ENCODE measurements at regions not wholly inside any gene's neighbourhood (a gene's known extent, or its start where the extent isn't known, plus 50 kb on each side); places are given as distances from the start of the nearest gene placed in this dataset.
"Not testable (repeated sequence)": the region's sequence is repeated elsewhere in the genome, so short reads cannot be mapped to it uniquely, and the experiment has no call there.

DNA sequence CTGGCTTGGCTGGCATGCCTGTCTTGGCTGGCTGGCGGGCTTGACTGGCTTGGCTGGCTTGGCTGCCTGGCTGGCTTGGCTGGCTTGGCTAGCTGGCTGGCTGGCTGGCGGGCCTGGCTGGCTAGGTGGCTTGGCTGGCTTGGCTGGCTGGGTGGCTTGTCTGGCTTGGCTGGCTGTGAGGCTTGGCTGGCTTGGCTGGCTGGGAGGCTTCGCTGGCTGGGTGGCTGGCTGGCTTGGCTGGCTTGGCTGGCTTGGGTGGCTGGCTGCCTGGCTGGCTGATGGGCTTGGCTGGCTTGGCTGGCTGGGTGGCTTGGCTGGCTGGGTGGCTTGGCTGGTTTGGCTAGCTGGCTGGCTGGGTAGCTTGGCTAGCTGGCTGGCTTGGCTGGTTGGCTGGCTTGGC, 2827.9 kb downstream of the RPIA start:
- H3K36me3 ChIP-seq (ENCODE audit: insufficient read depth, low read length, poor library complexity, severe bottlenecking); BruUV-seq (replicated peaks); CTCF ChIA-PET; intact Hi-C loops (cut with micrococcal nuclease; ENCODE audit: unreplicated experiment); H3K9me3 ChIP-seq (ENCODE audit: low read depth, low read length, poor library complexity, severe bottlenecking); H3K4me1 ChIP-seq (ENCODE audit: insufficient read depth, low read length, poor library complexity, severe bottlenecking); DNase-seq (ENCODE audit: low spot score); H3K27ac ChIP-seq (ENCODE audit: low read depth, low read length, poor library complexity, severe bottlenecking); H3K4me3 ChIP-seq (ENCODE audit: low read depth, low read length, poor library complexity, severe bottlenecking); POLR2A ChIA-PET (ENCODE audit: low non-redundant PET); H3K27me3 ChIP-seq (replicated peaks; ENCODE audit: insufficient read depth, low read depth, low read length, poor library complexity): not testable (repeated sequence)

DNA sequence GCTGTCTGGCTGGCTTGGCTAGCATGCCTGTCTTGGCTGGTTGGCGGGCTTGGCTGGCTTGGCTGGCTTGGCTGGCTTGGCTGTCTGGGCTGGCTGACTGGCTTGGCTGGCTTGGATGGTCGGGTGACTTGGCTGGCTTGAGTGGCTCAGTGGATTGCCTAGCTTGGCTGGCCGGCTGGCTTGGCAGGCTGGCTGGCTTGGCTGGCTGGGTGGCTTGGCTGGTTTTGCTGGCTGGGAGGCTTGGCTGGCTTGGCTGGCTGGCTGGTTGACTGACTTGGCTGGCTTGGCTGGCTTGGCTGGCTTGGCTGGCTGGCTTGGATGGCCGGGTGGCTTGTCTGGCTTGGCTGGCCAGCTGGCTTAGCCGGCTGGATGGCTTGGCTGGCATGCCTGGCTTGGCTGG, 2828.4 kb downstream of the RPIA start:
- intact Hi-C loops (cut with micrococcal nuclease; ENCODE audit: unreplicated experiment); BruUV-seq (replicated peaks); H3K9me3 ChIP-seq (ENCODE audit: low read depth, low read length, poor library complexity, severe bottlenecking); H3K27ac ChIP-seq (ENCODE audit: low read depth, low read length, poor library complexity, severe bottlenecking); DNase-seq (ENCODE audit: low spot score); POLR2A ChIA-PET (ENCODE audit: low non-redundant PET); H3K4me3 ChIP-seq (ENCODE audit: low read depth, low read length, poor library complexity, severe bottlenecking); H3K4me1 ChIP-seq (ENCODE audit: insufficient read depth, low read length, poor library complexity, severe bottlenecking); H3K36me3 ChIP-seq (ENCODE audit: insufficient read depth, low read length, poor library complexity, severe bottlenecking); H3K27me3 ChIP-seq (replicated peaks; ENCODE audit: insufficient read depth, low read depth, low read length, poor library complexity); CTCF ChIA-PET: not testable (repeated sequence)

DNA sequence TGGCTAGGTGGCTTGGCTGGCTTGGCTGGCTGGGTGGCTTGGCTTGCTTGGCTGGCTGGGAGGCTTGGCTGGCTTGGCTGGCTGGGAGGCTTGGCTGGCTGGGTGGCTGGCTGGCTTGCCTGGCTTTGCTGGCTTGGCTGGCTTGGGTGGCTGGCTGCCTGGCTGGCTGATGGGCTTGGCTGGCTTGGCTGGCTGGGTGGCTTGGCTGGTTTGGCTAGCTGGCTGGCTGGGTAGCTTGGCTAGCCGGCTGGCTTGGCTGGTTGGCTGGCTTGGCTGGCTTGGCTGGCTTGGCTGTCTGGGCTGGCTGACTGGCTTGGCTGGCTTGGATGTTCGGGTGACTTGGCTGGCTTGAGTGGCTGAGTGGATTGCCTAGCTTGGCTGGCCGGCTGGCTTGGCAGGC, 2829.1 kb downstream of the RPIA start:
- POLR2A ChIA-PET (ENCODE audit: low non-redundant PET); DNase-seq (ENCODE audit: low spot score); H3K27ac ChIP-seq (ENCODE audit: low read depth, low read length, poor library complexity, severe bottlenecking); H3K4me3 ChIP-seq (ENCODE audit: low read depth, low read length, poor library complexity, severe bottlenecking); H3K4me1 ChIP-seq (ENCODE audit: insufficient read depth, low read length, poor library complexity, severe bottlenecking); H3K27me3 ChIP-seq (replicated peaks; ENCODE audit: insufficient read depth, low read depth, low read length, poor library complexity); intact Hi-C loops (cut with micrococcal nuclease; ENCODE audit: unreplicated experiment); H3K36me3 ChIP-seq (ENCODE audit: insufficient read depth, low read length, poor library complexity, severe bottlenecking); BruUV-seq (replicated peaks); CTCF ChIA-PET; H3K9me3 ChIP-seq (ENCODE audit: low read depth, low read length, poor library complexity, severe bottlenecking): not testable (repeated sequence)

DNA sequence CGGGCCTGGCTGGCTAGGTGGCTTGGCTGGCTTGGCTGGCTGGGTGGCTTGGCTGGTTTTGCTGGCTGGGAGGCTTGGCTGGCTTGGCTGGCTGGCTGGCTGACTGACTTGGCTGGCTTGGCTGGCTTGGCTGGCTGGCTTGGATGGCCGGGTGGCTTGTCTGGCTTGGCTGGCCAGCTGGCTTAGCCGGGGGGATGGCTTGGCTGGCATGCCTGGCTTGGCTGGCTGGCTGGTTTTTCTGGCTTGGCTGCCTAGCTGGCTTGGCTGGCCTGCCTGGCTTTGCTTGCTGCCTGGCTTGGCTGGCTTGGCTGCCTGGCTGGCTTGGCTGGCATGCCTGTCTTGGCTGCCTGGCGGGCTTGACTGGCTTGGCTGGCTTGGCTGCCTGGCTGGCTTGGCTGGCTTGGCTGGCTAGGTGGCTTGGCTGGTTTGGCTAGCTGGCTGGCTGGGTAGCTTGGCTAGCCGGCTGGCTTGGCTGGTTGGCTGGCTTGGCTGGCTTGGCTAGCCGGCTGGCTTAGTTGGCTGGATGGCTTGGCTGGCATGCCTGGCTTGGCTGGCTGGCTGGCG, 2829.6 kb downstream of the RPIA start:
- H3K9me3 ChIP-seq (ENCODE audit: low read depth, low read length, poor library complexity, severe bottlenecking); H3K27me3 ChIP-seq (replicated peaks; ENCODE audit: insufficient read depth, low read depth, low read length, poor library complexity); H3K36me3 ChIP-seq (ENCODE audit: insufficient read depth, low read length, poor library complexity, severe bottlenecking); DNase-seq (ENCODE audit: low spot score); POLR2A ChIA-PET (ENCODE audit: low non-redundant PET); intact Hi-C loops (cut with micrococcal nuclease; ENCODE audit: unreplicated experiment); CTCF ChIA-PET; H3K27ac ChIP-seq (ENCODE audit: low read depth, low read length, poor library complexity, severe bottlenecking); H3K4me3 ChIP-seq (ENCODE audit: low read depth, low read length, poor library complexity, severe bottlenecking); BruUV-seq (replicated peaks); H3K4me1 ChIP-seq (ENCODE audit: insufficient read depth, low read length, poor library complexity, severe bottlenecking): not testable (repeated sequence)

DNA sequence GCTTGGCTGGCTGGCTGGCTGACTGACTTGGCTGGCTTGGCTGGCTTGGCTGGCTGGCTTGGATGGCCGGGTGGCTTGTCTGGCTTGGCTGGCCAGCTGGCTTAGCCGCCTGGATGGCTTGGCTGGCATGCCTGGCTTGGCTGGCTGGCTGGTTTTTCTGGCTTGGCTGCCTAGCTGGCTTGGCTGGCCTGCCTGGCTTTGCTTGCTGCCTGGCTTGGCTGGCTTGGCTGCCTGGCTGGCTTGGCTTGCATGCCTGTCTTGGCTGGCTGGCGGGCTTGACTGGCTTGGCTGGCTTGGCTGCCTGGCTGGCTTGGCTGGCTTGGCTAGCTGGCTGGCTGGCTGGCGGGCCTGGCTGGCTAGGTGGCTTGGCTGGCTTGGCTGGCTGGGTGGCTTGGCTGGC, 2830.5 kb downstream of the RPIA start:
- H3K9me3 ChIP-seq (ENCODE audit: low read depth, low read length, poor library complexity, severe bottlenecking); BruUV-seq (replicated peaks); CTCF ChIA-PET; H3K4me1 ChIP-seq (ENCODE audit: insufficient read depth, low read length, poor library complexity, severe bottlenecking); intact Hi-C loops (cut with micrococcal nuclease; ENCODE audit: unreplicated experiment); H3K4me3 ChIP-seq (ENCODE audit: low read depth, low read length, poor library complexity, severe bottlenecking); DNase-seq (ENCODE audit: low spot score); H3K36me3 ChIP-seq (ENCODE audit: insufficient read depth, low read length, poor library complexity, severe bottlenecking); H3K27me3 ChIP-seq (replicated peaks; ENCODE audit: insufficient read depth, low read depth, low read length, poor library complexity); H3K27ac ChIP-seq (ENCODE audit: low read depth, low read length, poor library complexity, severe bottlenecking); POLR2A ChIA-PET (ENCODE audit: low non-redundant PET): not testable (repeated sequence)

DNA sequence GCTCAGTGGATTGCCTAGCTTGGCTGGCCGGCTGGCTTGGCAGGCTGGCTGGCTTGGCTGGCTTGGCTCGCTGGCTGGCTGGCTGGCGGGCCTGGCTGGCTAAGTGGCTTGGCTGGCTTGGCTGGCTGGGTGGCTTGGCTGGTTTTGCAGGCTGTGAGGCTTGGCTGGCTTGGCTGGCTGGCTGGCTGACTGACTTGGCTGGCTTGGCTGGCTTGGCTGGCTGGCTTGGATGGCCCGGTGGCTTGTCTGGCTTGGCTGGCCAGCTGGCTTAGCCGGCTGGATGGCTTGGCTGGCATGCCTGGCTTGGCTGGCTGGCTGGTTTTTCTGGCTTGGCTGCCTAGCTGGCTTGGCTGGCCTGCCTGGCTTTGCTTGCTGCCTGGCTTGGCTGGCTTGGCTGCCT, 2831.4 kb downstream of the RPIA start:
- H3K4me1 ChIP-seq (ENCODE audit: insufficient read depth, low read length, poor library complexity, severe bottlenecking); BruUV-seq (replicated peaks); H3K27me3 ChIP-seq (replicated peaks; ENCODE audit: insufficient read depth, low read depth, low read length, poor library complexity); DNase-seq (ENCODE audit: low spot score); H3K9me3 ChIP-seq (ENCODE audit: low read depth, low read length, poor library complexity, severe bottlenecking); POLR2A ChIA-PET (ENCODE audit: low non-redundant PET); H3K36me3 ChIP-seq (ENCODE audit: insufficient read depth, low read length, poor library complexity, severe bottlenecking); H3K27ac ChIP-seq (ENCODE audit: low read depth, low read length, poor library complexity, severe bottlenecking); H3K4me3 ChIP-seq (ENCODE audit: low read depth, low read length, poor library complexity, severe bottlenecking); intact Hi-C loops (cut with micrococcal nuclease; ENCODE audit: unreplicated experiment); CTCF ChIA-PET: not testable (repeated sequence)

DNA sequence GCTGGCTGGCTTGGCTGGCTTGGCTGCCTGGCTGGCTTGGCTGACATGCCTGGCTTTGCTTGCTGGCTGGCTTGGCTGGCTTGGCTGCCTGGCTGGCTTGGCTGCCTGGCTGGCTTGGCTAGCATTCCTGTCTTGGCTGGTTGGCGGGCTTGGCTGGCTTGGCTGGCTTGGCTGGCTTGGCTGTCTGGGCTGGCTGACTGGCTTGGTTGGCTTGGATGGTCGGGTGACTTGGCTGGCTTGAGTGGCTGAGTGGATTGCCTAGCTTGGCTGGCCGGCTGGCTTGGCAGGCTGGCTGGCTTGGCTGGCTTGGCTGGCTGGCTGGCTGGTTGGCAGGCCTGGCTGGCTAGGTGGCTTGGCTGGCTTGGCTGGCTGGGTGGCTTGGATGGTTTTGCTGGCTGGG, 2832.3 kb downstream of the RPIA start:
- BruUV-seq (replicated peaks); H3K4me3 ChIP-seq (ENCODE audit: low read depth, low read length, poor library complexity, severe bottlenecking); H3K36me3 ChIP-seq (ENCODE audit: insufficient read depth, low read length, poor library complexity, severe bottlenecking); CTCF ChIA-PET; DNase-seq (ENCODE audit: low spot score); H3K9me3 ChIP-seq (ENCODE audit: low read depth, low read length, poor library complexity, severe bottlenecking); intact Hi-C loops (cut with micrococcal nuclease; ENCODE audit: unreplicated experiment); POLR2A ChIA-PET (ENCODE audit: low non-redundant PET); H3K4me1 ChIP-seq (ENCODE audit: insufficient read depth, low read length, poor library complexity, severe bottlenecking); H3K27me3 ChIP-seq (replicated peaks; ENCODE audit: insufficient read depth, low read depth, low read length, poor library complexity); H3K27ac ChIP-seq (ENCODE audit: low read depth, low read length, poor library complexity, severe bottlenecking): not testable (repeated sequence)

DNA sequence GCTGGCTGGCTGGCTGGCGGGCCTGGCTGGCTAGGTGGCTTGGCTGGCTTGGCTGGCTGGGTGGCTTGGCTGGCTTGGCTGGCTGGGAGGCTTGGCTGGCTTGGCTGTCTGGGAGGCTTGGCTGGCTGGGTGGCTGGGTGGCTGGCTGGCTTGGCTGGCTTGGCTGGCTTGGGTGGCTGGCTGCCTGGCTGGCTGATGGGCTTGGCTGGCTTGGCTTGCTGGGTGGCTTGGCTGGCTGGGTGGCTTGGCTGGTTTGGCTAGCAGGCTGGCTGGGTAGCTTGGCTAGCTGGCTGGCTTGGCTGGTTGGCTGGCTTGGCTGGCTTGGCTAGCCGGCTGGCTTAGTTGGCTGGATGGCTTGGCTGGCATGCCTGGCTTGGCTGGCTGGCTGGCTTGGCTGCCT, 2834.1 kb downstream of the RPIA start:
- intact Hi-C loops (cut with micrococcal nuclease; ENCODE audit: unreplicated experiment); H3K36me3 ChIP-seq (ENCODE audit: insufficient read depth, low read length, poor library complexity, severe bottlenecking); H3K9me3 ChIP-seq (ENCODE audit: low read depth, low read length, poor library complexity, severe bottlenecking); CTCF ChIA-PET; DNase-seq (ENCODE audit: low spot score); H3K27me3 ChIP-seq (replicated peaks; ENCODE audit: insufficient read depth, low read depth, low read length, poor library complexity); H3K4me3 ChIP-seq (ENCODE audit: low read depth, low read length, poor library complexity, severe bottlenecking); POLR2A ChIA-PET (ENCODE audit: low non-redundant PET); BruUV-seq (replicated peaks); H3K27ac ChIP-seq (ENCODE audit: low read depth, low read length, poor library complexity, severe bottlenecking); H3K4me1 ChIP-seq (ENCODE audit: insufficient read depth, low read length, poor library complexity, severe bottlenecking): not testable (repeated sequence)
